ENCODE measurements at regions not wholly inside any gene's neighbourhood (a gene's known extent, or its start where the extent isn't known, plus 50 kb on each side); places are given as distances from the start of the nearest gene placed in this dataset.

DNA sequence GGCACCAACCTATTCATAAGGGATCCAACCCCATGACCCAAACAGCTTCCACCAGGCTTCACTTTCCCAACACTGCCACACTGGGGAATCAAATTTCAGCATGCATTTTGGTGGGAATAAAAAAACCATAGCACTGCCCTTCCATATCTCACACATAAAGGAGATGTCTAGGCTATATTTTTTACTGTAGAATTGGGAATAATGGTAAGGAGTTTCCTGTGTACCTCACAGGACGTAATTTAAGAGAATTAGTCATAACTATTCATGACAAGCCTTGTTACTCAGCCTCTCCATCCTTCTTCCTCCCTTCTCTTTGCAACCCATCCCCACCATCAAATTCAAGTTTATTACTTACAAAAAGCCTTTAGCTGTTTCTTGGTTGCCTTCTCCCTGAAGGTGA, 352.1 kb downstream of the MLLT3 start:
- no peak for TF ChIP-seq ZNF274 (IDR thresholded peaks at IDR 0.05; ENCODE audit: low read depth, low read length)
- no peak for TF ChIP-seq YY1 (IDR thresholded peaks at IDR 0.05; ENCODE audit: insufficient read depth, insufficient read length)
